Endothelial cell of umbilical vein (primary cell): ENCODE measurements at regions not wholly inside any gene's neighbourhood (a gene's known extent, or its start where the extent isn't known, plus 50 kb on each side); places are given as distances from the start of the nearest gene placed in this dataset.

Experiments used
- BruUV-seq: library from RNA; stranded (reverse); fragments of 400-500 nt; replicated peaks from 2 replicates; lab custom pipeline; 2021; lab: Mats Ljungman, UMichigan
- CTCF ChIA-PET: fragments of 300-600, 350-600 bp; sonication (Branson Sonifier 250); formaldehyde crosslinking; loops from one replicate; lab custom pipeline; 2021; ENCODE audit warnings: antibody characterized with exemption, inconsistent platforms; lab: Charles Lee
- POLR2A ChIA-PET: fragments of 300-600, 350-600 bp; sonication (Branson Sonifier 250); formaldehyde crosslinking; loops from one replicate; lab custom pipeline; 2021; ENCODE audit warnings: antibody characterized with exemption, inconsistent platforms; lab: Charles Lee
- DNase-seq: peaks from one replicate; pipeline ENCODE4 v3.0.0-alpha.2; 2011; ENCODE audit warnings: low read depth, low spot score
- FAIRE-seq: peaks from 2 replicates; lab custom pipeline; 2011; peaks lifted over from hg19 to GRCh38; lab: Jason Lieb, UNC
- H2AFZ ChIP-seq: 2 replicates; pipeline ENCODE4 v1.6.0; 2012; ENCODE audit warnings: low read depth, low read length, control low read depth, inconsistent platforms
- H3K27ac ChIP-seq: 2 replicates; pipeline ENCODE4 v1.5.1; 2011; ENCODE audit warnings: low read depth, mild to moderate bottlenecking, control low read depth, low read length, moderate library complexity; ENCODE audit not compliant: insufficient read depth
- H3K27me3 ChIP-seq, 2 experiments: 2 replicates each; pipeline versions ENCODE4 v1.6.0 to v1.6.1; 2011; ENCODE audit warnings: low read length in 2 of 2, mixed read lengths in 1 of 2; ENCODE audit not compliant: control insufficient read depth in 2 of 2, insufficient read depth in 2 of 2
- H3K36me3 ChIP-seq, 2 experiments: 2 replicates in 1 of 2; 3 replicates in 1 of 2; pipeline ENCODE4 v1.5.1; 2011; ENCODE audit warnings: low read length in 2 of 2, mild to moderate bottlenecking in 1 of 2, moderate library complexity in 1 of 2; ENCODE audit not compliant: control insufficient read depth in 2 of 2, insufficient read depth in 2 of 2; ENCODE audit errors: extremely low read depth in 1 of 2
- H3K4me1 ChIP-seq: 3 replicates; pipeline ENCODE4 v1.5.1; 2011; ENCODE audit warnings: mild to moderate bottlenecking, low read length; ENCODE audit not compliant: control insufficient read depth, insufficient read depth; ENCODE audit errors: extremely low read depth
- H3K4me2 ChIP-seq: 2 replicates; pipeline ENCODE4 v1.6.1; 2011; ENCODE audit warnings: low read length, control low read depth, mixed read lengths; ENCODE audit not compliant: insufficient read depth
- H3K4me3 ChIP-seq, 3 experiments: fragments of 200-600 bp in 1 of 3; sonication (generic), shearing (Covaris generic) in 1 of 3; replicated peaks in 1 of 3; 2 replicates each; pipeline ENCODE4 v1.5.1; 2011 to 2016; ENCODE audit warnings: control low read depth in 3 of 3, low read length in 3 of 3, mild to moderate bottlenecking in 2 of 3, inconsistent platforms in 1 of 3, low read depth in 1 of 3, moderate library complexity in 1 of 3; ENCODE audit not compliant: insufficient read depth in 1 of 3
- H3K79me2 ChIP-seq: 2 replicates; pipeline ENCODE4 v1.6.0; 2012; ENCODE audit warnings: low read length, inconsistent platforms; ENCODE audit not compliant: control insufficient read depth, insufficient read depth
- H3K9ac ChIP-seq: replicated peaks from 2 replicates; pipeline ENCODE3; 2011; ENCODE audit warnings: low read length, control low read depth; ENCODE audit not compliant: insufficient read depth; ENCODE audit errors: extremely low read depth
- H3K9me1 ChIP-seq: replicated peaks from 3 replicates; pipeline ENCODE4 v1.6.0; 2011; ENCODE audit warnings: mild to moderate bottlenecking, low read length; ENCODE audit not compliant: control insufficient read depth, insufficient read depth; ENCODE audit errors: extremely low read depth
- H3K9me3 ChIP-seq: replicated peaks from 2 replicates; pipeline ENCODE4 v1.5.1; 2012; ENCODE audit warnings: low read length, inconsistent platforms; ENCODE audit not compliant: control insufficient read depth, insufficient read depth
- H4K20me1 ChIP-seq: replicated peaks from 2 replicates; pipeline ENCODE3; 2011; ENCODE audit warnings: mild to moderate bottlenecking, low read length; ENCODE audit not compliant: control insufficient read depth, insufficient read depth; ENCODE audit errors: extremely low read depth
- EZH2 ChIP-seq: IDR thresholded peaks from 2 replicates; pipeline ENCODE4 v1.6.1; 2012; ENCODE audit warnings: borderline replicate concordance, low read depth, mild to moderate bottlenecking, moderate library complexity, low read length, inconsistent platforms; ENCODE audit not compliant: severe bottlenecking
- FOS ChIP-seq: IDR thresholded peaks from 2 replicates; pipeline ENCODE4 v1.6.1; 2011; ENCODE audit warnings: mild to moderate bottlenecking, low read length, moderate library complexity, borderline replicate concordance; ENCODE audit not compliant: insufficient read depth
- GATA2 ChIP-seq: IDR thresholded peaks from 2 replicates; pipeline ENCODE4 v1.7.0; 2011; ENCODE audit warnings: low read depth, mild to moderate bottlenecking, moderate library complexity, mixed read lengths, low read length; ENCODE audit not compliant: insufficient read length, insufficient read depth
- JUN ChIP-seq: IDR thresholded peaks from 2 replicates; pipeline ENCODE4 v1.6.1; 2011; ENCODE audit warnings: borderline replicate concordance, low read depth; ENCODE audit not compliant: insufficient read length, insufficient read depth
- MYC ChIP-seq: IDR thresholded peaks from one replicate; pipeline ENCODE4 v1.6.1; 2011; ENCODE audit warnings: mild to moderate bottlenecking, low read depth, low read length
- POLR2A ChIP-seq: IDR thresholded peaks from 2 replicates; pipeline ENCODE4 v1.6.1; 2012; ENCODE audit warnings: low read depth, mild to moderate bottlenecking, control low read depth, low read length
- POLR2AphosphoS5 ChIP-seq: IDR thresholded peaks from 2 replicates; pipeline ENCODE4 v1.6.1; 2012; ENCODE audit warnings: low read depth, mild to moderate bottlenecking, control low read depth, low read length, moderate library complexity; ENCODE audit not compliant: insufficient read depth
- dilution Hi-C: fragments of 300-500 bp; cut with MboI; formaldehyde crosslinking; loops from one replicate; pipeline ENCODE4 v1.15.0; 2019; ENCODE audit warnings: low sequenced_read_pairs; ENCODE audit not compliant: extremely low pct_ligation_motif_present
- intact Hi-C: fragments of 100-400 bp; cut with micrococcal nuclease; formaldehyde crosslinking; loops from one replicate; pipeline ENCODE4 v1.10.0; 2022
- TF ChIP-seq, protein P1 (sequence below), 2 donors: IDR thresholded peaks; 1 replicate in 1 of 2; 2 replicates in 1 of 2; pipeline ENCODE4 v1.5.1; 2011; ENCODE audit warnings: low read length in 2 of 2, mild to moderate bottlenecking in 2 of 2, moderate library complexity in 2 of 2, control low read depth in 1 of 2, inconsistent platforms in 1 of 2, low read depth in 1 of 2; ENCODE audit not compliant: insufficient read depth in 1 of 2; ENCODE audit errors: extremely low read depth in 1 of 2
- TF ChIP-seq, protein P2 (sequence below): IDR thresholded peaks from 2 replicates; pipeline ENCODE4 v1.6.1; 2011; ENCODE audit not compliant: insufficient read depth, insufficient read length

DNA sequence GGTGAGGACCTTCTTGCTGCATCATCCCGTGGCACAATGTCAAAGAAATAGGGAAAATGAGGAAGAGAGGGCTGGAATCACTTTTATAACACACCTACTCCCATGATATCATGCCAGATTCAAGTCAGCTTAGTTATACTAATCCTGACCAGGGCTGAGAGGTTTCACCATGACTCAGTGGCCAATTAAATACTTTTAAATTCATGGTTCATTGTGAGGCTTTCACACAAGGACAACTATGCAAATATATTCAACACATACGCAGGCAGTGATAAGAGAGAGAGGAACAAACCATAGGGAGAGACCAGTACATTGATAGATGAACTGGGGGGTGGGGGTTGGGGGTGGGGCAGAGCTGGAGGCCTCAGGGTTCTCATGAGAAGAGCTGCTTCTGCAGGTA lies 313.1 kb downstream of the LRFN2 start:
- Histone ChIP-seq H4K20me1 (no peaks in the 10 kb centered on the region), H3K4me1 (no peaks in the 10 kb centered on the region), H3K36me3 (no peaks in the 10 kb centered on the region), H3K27me3 (no peaks in the 10 kb centered on the region), H3K79me2 (no peaks in the 10 kb centered on the region), H3K4me3 (no peak overlapping the region), H2AFZ (no peak overlapping the region), H3K27ac (no peak overlapping the region), H3K4me2 (no peak overlapping the region), H3K9me3 (no peaks in the 10 kb centered on the region), H3K9ac (no peak overlapping the region), H3K9me1 (no peaks in the 10 kb centered on the region)
- dilution Hi-C loops (no loop called here), intact Hi-C loops (no loop called here)
- TF ChIP-seq MYC (no peak), JUN (no peak), POLR2AphosphoS5 (no peak), POLR2A (no peak), GATA2 (no peak), FOS (no peak), EZH2 (no peak)
- TF ChIP-seq, protein P1, sequence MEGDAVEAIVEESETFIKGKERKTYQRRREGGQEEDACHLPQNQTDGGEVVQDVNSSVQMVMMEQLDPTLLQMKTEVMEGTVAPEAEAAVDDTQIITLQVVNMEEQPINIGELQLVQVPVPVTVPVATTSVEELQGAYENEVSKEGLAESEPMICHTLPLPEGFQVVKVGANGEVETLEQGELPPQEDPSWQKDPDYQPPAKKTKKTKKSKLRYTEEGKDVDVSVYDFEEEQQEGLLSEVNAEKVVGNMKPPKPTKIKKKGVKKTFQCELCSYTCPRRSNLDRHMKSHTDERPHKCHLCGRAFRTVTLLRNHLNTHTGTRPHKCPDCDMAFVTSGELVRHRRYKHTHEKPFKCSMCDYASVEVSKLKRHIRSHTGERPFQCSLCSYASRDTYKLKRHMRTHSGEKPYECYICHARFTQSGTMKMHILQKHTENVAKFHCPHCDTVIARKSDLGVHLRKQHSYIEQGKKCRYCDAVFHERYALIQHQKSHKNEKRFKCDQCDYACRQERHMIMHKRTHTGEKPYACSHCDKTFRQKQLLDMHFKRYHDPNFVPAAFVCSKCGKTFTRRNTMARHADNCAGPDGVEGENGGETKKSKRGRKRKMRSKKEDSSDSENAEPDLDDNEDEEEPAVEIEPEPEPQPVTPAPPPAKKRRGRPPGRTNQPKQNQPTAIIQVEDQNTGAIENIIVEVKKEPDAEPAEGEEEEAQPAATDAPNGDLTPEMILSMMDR (IDR thresholded peaks at IDR 0.05; ENCODE audit: extremely low read depth in 1 of 2, insufficient read depth in 1 of 2, low read depth in 1 of 2, low read length in 2 of 2) = no peak
- TF ChIP-seq, protein P2, sequence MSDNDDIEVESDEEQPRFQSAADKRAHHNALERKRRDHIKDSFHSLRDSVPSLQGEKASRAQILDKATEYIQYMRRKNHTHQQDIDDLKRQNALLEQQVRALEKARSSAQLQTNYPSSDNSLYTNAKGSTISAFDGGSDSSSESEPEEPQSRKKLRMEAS = no peak
- no TSS peak for BruUV-seq
- DNase-seq = no peak
- ChIA-PET POLR2A (no interaction called here), CTCF (no interaction called here)
- FAIRE-seq = no peak
